ENCODE measurements at regions not wholly inside any gene's neighbourhood (a gene's known extent, or its start where the extent isn't known, plus 50 kb on each side); places are given as distances from the start of the nearest gene placed in this dataset.

DNA sequence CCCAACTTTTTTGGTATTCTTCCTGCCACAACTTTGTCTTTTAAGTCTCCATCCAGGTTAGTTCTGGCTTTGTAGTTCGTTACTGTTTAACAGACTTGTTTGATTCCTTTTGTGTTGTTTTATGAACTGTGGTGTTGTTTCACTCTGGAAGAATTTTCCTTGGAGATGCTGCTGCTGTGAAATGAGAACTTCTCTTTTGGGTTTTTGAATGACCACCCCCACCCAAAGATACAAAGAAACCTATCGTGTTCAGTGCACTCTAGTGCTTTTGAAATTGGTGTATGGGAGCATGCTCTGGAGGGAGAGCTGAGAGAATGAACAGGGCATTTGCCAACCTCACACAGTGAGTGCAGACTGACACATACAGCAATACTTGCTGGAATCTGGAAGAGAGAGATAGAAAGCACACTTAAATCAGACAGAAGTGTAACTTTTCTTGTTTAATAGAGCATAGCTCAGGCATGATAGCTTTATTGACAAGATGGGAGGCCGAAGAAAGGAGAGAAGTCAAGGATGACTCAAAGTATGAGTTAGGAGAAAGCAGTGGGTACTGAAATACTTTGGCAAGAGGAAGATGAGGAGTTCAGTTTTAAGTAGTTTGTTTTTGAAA, 293.1 kb downstream of the SOX4 start:
- no peak overlapping the region for H3K4me3 ChIP-seq (ENCODE audit: control insufficient read depth in 2 of 3, extremely low read depth in 1 of 3, insufficient read depth in 2 of 3, low read depth in 1 of 3, low read length in 3 of 3)
- H3K4me2 ChIP-seq (ENCODE audit: control insufficient read depth, extremely low read depth, insufficient read depth, low read depth, low read length): no peak overlapping the region
- FAIRE-seq (no peak), DNase-seq (ENCODE audit: low read depth, low spot score) (no peak)
- no peak for TF ChIP-seq EZH2 (IDR thresholded peaks at IDR 0.05; ENCODE audit: low read length)
- TF ChIP-seq, protein P1, sequence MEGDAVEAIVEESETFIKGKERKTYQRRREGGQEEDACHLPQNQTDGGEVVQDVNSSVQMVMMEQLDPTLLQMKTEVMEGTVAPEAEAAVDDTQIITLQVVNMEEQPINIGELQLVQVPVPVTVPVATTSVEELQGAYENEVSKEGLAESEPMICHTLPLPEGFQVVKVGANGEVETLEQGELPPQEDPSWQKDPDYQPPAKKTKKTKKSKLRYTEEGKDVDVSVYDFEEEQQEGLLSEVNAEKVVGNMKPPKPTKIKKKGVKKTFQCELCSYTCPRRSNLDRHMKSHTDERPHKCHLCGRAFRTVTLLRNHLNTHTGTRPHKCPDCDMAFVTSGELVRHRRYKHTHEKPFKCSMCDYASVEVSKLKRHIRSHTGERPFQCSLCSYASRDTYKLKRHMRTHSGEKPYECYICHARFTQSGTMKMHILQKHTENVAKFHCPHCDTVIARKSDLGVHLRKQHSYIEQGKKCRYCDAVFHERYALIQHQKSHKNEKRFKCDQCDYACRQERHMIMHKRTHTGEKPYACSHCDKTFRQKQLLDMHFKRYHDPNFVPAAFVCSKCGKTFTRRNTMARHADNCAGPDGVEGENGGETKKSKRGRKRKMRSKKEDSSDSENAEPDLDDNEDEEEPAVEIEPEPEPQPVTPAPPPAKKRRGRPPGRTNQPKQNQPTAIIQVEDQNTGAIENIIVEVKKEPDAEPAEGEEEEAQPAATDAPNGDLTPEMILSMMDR (optimal IDR thresholded peaks at IDR 0.05 in 1 of 3, IDR thresholded peaks at IDR 0.05 in 1 of 3, conservative IDR thresholded peaks at IDR 0.05 in 1 of 3; ENCODE audit: extremely low read depth in 1 of 3, insufficient read depth in 2 of 3, low read length in 3 of 3): no peak
- H4K20me1 ChIP-seq (ENCODE audit: control insufficient read depth, extremely low read depth, insufficient read depth, low read length): no peaks in the 10 kb centered on the region
- H3K4me1 ChIP-seq (ENCODE audit: control insufficient read depth, extremely low read depth, insufficient read depth, low read length): no peaks in the 10 kb centered on the region
- dilution Hi-C loops (cut with MboI; ENCODE audit: extremely low pct_ligation_motif_present, low sequenced_read_pairs): no loop called here
- H3K36me3 ChIP-seq (ENCODE audit: control insufficient read depth in 2 of 2, extremely low read depth in 1 of 2, insufficient read depth in 2 of 2, low read length in 2 of 2): no peaks in the 10 kb centered on the region
- no peaks in the 10 kb centered on the region for H3K9me1 ChIP-seq (ENCODE audit: control insufficient read depth, extremely low read depth, insufficient read depth, low read length)
- no peaks in the 10 kb centered on the region for H3K9me3 ChIP-seq (ENCODE audit: control insufficient read depth, low read depth, low read length)
- H3K79me2 ChIP-seq (ENCODE audit: control insufficient read depth, insufficient read depth, low read length): no peaks in the 10 kb centered on the region
- no peak overlapping the region for H2AFZ ChIP-seq (ENCODE audit: control insufficient read depth, low read length)
- H3K27me3 ChIP-seq (ENCODE audit: control insufficient read depth, extremely low read depth, insufficient read depth, low read length): no peaks in the 10 kb centered on the region
- no peak overlapping the region for H3K9ac ChIP-seq (ENCODE audit: control insufficient read depth, extremely low read depth, insufficient read depth, low read length)
- H3K27ac ChIP-seq (ENCODE audit: control insufficient read depth, insufficient read depth, low read length): no peak overlapping the region

DNA sequence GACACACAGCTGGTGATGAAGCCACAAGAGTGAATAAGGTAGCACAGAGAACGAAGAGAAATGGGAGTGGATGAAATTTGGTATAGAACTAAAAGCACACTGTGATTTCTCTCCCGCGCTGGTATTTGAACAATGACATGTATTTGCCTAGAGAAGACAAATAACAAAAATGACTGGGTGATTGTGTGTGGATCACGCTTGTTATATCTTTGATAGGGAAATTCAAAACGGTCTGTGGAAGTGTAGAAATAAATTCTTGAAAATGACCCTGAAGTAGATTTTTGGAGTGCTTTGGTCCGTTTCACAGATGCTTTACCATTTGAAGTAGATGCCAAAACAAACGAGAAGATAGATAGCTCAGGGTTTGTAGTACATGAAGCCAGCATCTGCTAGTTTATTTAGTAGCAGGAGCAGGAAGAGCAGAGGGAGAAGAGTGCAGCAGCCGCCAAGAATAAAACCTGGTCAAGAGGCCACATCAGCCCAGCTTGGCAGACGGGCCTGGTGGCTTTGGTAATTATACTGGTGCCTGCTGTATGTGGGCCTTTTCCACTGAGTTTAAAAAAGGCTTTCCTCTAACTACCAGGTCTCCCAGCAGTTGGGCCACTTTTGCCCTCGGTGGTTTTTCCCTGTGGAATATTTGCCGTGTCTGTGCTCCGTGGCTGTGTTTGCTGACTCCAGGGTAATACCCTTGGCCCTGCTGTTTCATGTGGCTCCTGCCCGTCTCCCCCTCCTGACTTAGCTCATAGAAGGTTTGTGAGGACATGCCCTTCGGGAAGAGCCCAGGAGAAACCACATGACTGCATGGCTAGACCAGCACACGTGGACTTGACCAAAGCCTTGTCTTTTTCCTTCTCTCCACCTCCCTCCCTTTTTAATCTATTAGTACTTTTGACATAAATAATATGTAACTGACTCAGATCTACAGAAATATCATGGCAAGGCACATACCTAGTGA, 294.0 kb downstream of the SOX4 start:
- Histone ChIP-seq H3K27me3 (ENCODE audit: control insufficient read depth, extremely low read depth, insufficient read depth, low read length) (no peaks in the 10 kb centered on the region), H3K36me3 (ENCODE audit: control insufficient read depth in 2 of 2, extremely low read depth in 1 of 2, insufficient read depth in 2 of 2, low read length in 2 of 2) (no peaks in the 10 kb centered on the region), H3K9me1 (ENCODE audit: control insufficient read depth, extremely low read depth, insufficient read depth, low read length) (no peaks in the 10 kb centered on the region), H3K9ac (ENCODE audit: control insufficient read depth, extremely low read depth, insufficient read depth, low read length) (no peak overlapping the region), H3K4me2 (ENCODE audit: control insufficient read depth, extremely low read depth, insufficient read depth, low read depth, low read length) (no peak overlapping the region), H3K9me3 (ENCODE audit: control insufficient read depth, low read depth, low read length) (no peaks in the 10 kb centered on the region), H3K79me2 (ENCODE audit: control insufficient read depth, insufficient read depth, low read length) (no peaks in the 10 kb centered on the region), H4K20me1 (ENCODE audit: control insufficient read depth, extremely low read depth, insufficient read depth, low read length) (no peaks in the 10 kb centered on the region), H3K27ac (ENCODE audit: control insufficient read depth, insufficient read depth, low read length) (no peak overlapping the region), H3K4me1 (ENCODE audit: control insufficient read depth, extremely low read depth, insufficient read depth, low read length) (no peaks in the 10 kb centered on the region), H2AFZ (ENCODE audit: control insufficient read depth, low read length) (no peak overlapping the region), H3K4me3 (ENCODE audit: control insufficient read depth in 2 of 3, extremely low read depth in 1 of 3, insufficient read depth in 2 of 3, low read depth in 1 of 3, low read length in 3 of 3) (no peak overlapping the region)
- FAIRE-seq (no peak), DNase-seq (ENCODE audit: low read depth, low spot score) (no peak)
- dilution Hi-C loops (cut with MboI; ENCODE audit: extremely low pct_ligation_motif_present, low sequenced_read_pairs): no loop called here
- TF ChIP-seq EZH2 (IDR thresholded peaks at IDR 0.05; ENCODE audit: low read length): no peak
- TF ChIP-seq, protein P1 (optimal IDR thresholded peaks at IDR 0.05 in 1 of 3, IDR thresholded peaks at IDR 0.05 in 1 of 3, conservative IDR thresholded peaks at IDR 0.05 in 1 of 3; ENCODE audit: extremely low read depth in 1 of 3, insufficient read depth in 2 of 3, low read length in 3 of 3): no peak

Data from keratinocyte (primary cell).